WTC11 (cell line): ENCODE measurements at regions not wholly inside any gene's neighbourhood (a gene's known extent, or its start where the extent isn't known, plus 50 kb on each side); places are given as distances from the start of the nearest gene placed in this dataset.

Experiments
- ATF3 ChIP-seq: sonication (generic); formaldehyde crosslinking; conservative IDR thresholded peaks from 2 replicates; pipeline ENCODE4 v1.8.1; 2022; ENCODE audit warnings: mild to moderate bottlenecking, missing genetic modification reagents
- E2F4 ChIP-seq: sonication (generic); formaldehyde crosslinking; IDR thresholded peaks from 2 replicates; pipeline ENCODE4 v1.8.1; 2022; ENCODE audit warnings: low read depth, mild to moderate bottlenecking, moderate library complexity, missing genetic modification reagents, borderline replicate concordance
- KAT7 ChIP-seq: sonication (generic); formaldehyde crosslinking; IDR thresholded peaks from 2 replicates; pipeline ENCODE4 v1.8.1; 2023; ENCODE audit warnings: missing genetic modification reagents, mild to moderate bottlenecking, borderline replicate concordance
- MXD4 ChIP-seq: fragments of 250-450 bp; sonication (Bioruptor Pico); IDR thresholded peaks from 2 replicates; pipeline ENCODE4 v1.8.0; 2021; ENCODE audit warnings: mild to moderate bottlenecking, moderate library complexity, borderline replicate concordance
- NR3C1 ChIP-seq: sonication (generic); formaldehyde crosslinking; conservative IDR thresholded peaks from 2 replicates; pipeline ENCODE4 v1.8.1; 2023; ENCODE audit warnings: low read depth, mild to moderate bottlenecking, missing genetic modification reagents
- RORB ChIP-seq: fragments of 250-450 bp; sonication (Bioruptor Pico); IDR thresholded peaks from 2 replicates; pipeline ENCODE4 v1.9.0; 2021; ENCODE audit warnings: mild to moderate bottlenecking
- SP1 ChIP-seq: sonication (generic); formaldehyde crosslinking; conservative IDR thresholded peaks from 2 replicates; pipeline ENCODE4 v1.8.1; 2022; ENCODE audit warnings: missing genetic modification reagents
- TEAD1 ChIP-seq: sonication (generic); formaldehyde crosslinking; IDR thresholded peaks from 2 replicates; pipeline ENCODE4 v1.8.0; 2022; ENCODE audit warnings: mild to moderate bottlenecking, missing genetic modification reagents
- ZNF532 ChIP-seq: fragments of 250-450 bp; sonication (Bioruptor Pico); IDR thresholded peaks from 2 replicates; pipeline ENCODE4 v1.9.0; 2021; ENCODE audit warnings: mild to moderate bottlenecking, borderline replicate concordance
- TF ChIP-seq, protein P1 (sequence below): fragments of 200-600 bp; IDR thresholded peaks from 2 replicates; pipeline ENCODE4 v1.8.0; 2022; ENCODE audit warnings: antibody characterized with exemption
- TF ChIP-seq, protein P2 (sequence below): sonication (generic); formaldehyde crosslinking; IDR thresholded peaks from 2 replicates; pipeline ENCODE4 v1.8.0; 2022; ENCODE audit warnings: mild to moderate bottlenecking, missing genetic modification reagents

DNA sequence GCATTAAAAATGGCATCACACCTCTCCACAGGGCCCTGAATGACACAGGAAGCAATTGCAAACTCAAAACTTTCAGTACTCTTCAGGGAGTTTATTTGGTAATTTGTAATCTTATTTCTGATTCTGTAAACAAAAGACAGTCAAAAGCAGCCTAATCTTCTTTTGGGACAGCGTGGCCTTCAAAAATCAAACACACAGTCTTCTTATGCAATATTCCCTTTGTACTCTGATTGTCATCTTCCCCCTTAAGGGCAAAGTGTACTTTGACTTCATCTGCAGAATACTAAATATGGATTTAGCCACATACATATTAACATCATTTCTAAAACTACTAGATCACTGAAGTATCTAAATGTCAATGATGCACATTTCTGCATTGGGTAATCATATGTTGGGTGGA lies 322.0 kb downstream of the MZT1 start:
- no peak for TF ChIP-seq SP1 (CRISPR knock-in tag)
- TF ChIP-seq, protein P1, sequence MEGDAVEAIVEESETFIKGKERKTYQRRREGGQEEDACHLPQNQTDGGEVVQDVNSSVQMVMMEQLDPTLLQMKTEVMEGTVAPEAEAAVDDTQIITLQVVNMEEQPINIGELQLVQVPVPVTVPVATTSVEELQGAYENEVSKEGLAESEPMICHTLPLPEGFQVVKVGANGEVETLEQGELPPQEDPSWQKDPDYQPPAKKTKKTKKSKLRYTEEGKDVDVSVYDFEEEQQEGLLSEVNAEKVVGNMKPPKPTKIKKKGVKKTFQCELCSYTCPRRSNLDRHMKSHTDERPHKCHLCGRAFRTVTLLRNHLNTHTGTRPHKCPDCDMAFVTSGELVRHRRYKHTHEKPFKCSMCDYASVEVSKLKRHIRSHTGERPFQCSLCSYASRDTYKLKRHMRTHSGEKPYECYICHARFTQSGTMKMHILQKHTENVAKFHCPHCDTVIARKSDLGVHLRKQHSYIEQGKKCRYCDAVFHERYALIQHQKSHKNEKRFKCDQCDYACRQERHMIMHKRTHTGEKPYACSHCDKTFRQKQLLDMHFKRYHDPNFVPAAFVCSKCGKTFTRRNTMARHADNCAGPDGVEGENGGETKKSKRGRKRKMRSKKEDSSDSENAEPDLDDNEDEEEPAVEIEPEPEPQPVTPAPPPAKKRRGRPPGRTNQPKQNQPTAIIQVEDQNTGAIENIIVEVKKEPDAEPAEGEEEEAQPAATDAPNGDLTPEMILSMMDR = no peak
- TF ChIP-seq ATF3 (CRISPR knock-in tag) = no peak
- no peak for TF ChIP-seq NR3C1 (CRISPR knock-in tag)
- TF ChIP-seq ZNF532 = no peak
- no peak for TF ChIP-seq RORB (CRISPR knock-in tag)
- TF ChIP-seq, protein P2, sequence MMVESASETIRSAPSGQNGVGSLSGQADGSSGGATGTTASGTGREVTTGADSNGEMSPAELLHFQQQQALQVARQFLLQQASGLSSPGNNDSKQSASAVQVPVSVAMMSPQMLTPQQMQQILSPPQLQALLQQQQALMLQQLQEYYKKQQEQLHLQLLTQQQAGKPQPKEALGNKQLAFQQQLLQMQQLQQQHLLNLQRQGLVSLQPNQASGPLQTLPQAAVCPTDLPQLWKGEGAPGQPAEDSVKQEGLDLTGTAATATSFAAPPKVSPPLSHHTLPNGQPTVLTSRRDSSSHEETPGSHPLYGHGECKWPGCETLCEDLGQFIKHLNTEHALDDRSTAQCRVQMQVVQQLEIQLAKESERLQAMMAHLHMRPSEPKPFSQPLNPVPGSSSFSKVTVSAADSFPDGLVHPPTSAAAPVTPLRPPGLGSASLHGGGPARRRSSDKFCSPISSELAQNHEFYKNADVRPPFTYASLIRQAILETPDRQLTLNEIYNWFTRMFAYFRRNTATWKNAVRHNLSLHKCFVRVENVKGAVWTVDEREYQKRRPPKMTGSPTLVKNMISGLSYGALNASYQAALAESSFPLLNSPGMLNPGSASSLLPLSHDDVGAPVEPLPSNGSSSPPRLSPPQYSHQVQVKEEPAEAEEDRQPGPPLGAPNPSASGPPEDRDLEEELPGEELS (CRISPR knock-in tag) = no peak
- TF ChIP-seq KAT7 (CRISPR knock-in tag) = no peak
- TF ChIP-seq MXD4 (CRISPR knock-in tag) = no peak
- TF ChIP-seq E2F4 (CRISPR knock-in tag) = no peak
- TF ChIP-seq TEAD1 = no peak
